Activated T-cell treated with anti-CD3 and anti-CD28 coated beads, Interleukin-2, amount 50 U/mL, for 48 hours (primary cell): ENCODE measurements at regions not wholly inside any gene's neighbourhood (a gene's known extent, or its start where the extent isn't known, plus 50 kb on each side); places are given as distances from the start of the nearest gene placed in this dataset.
A peak's percentile ranks its signal among the peaks of the same experiment; 100 is the strongest.
"Not testable (repeated sequence)": the region's sequence is repeated elsewhere in the genome, so short reads cannot be mapped to it uniquely, and the experiment has no call there.

Experiments used
- DNase-seq, 2 experiments: peaks; one replicate each; pipeline ENCODE4 v3.0.0-alpha.2; 2020

- no peak for DNase-seq
Observed at GRCh38 chr5:152529440-152529839, 124.4 kb upstream of the NMUR2 start.

- DNase-seq, result no peak
Observed at GRCh38 chr5:152532714-152533113, 127.6 kb upstream of the NMUR2 start.

DNA sequence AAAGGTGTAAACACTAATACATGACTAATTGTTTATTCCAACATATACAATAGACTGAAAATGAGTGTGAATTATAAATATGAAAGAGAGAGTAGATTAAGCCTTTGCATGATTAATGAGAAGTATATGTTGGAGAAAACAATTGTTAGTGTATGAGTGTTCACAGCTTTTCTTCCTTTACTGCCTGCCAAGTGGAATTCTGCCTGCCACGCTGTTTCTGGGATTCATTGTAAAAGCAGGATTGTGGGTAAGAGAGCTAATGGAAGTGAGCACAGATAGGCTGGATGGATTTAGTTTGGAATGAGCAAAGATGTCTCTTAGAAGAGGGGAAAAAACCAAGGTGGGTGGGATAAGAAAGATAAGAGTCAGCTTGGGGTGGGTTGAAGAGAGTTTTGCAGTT, 129.6 kb upstream of the NMUR2 start:
- DNase-seq, result no peak

DNA sequence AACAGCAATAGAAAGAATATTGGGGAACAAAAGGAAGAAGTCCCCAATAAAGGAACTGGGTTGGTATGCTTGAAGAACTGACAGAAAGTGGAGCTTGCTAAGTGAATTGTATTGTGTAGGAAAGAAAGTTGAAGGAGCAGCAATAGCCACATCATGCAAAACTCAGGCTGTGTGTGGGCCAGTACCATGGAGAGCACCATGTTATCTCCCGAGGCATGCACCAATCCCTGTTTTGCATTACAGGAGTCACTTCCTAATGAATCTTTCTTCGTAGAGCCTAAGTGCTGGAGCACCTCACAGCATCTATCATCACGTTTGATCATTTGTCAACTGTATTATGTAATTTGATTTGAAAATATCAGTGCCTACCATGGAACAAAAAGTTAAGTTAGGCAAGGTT, 137.7 kb upstream of the NMUR2 start:
- no peak for DNase-seq

GRCh38 chr5:152546493-152546892, 141.4 kb upstream of the NMUR2 start:
- DNase-seq, result no peak

GRCh38 chr5:152547202-152547601, 142.1 kb upstream of the NMUR2 start:
- DNase-seq, result no peak

DNA sequence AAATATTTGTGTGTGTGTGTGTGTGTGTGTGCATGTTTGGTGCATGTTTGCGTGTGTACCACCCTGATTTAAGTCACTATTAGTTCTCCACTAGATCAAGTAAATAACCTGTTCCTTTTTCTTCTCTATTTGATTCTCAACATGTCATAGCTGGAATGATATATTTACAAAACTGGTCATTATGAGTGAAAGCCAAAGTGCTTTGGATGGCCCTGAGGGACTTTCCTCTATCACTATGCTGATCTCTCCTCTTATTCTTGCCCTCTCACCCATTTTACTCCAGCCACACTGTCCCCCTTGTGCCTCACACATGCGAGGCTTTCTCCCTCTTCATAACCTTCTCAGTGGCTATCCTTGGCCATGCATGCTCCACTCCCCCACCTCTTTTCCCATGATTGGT, 144.6 kb upstream of the NMUR2 start:
- DNase-seq, result no peak

DNA sequence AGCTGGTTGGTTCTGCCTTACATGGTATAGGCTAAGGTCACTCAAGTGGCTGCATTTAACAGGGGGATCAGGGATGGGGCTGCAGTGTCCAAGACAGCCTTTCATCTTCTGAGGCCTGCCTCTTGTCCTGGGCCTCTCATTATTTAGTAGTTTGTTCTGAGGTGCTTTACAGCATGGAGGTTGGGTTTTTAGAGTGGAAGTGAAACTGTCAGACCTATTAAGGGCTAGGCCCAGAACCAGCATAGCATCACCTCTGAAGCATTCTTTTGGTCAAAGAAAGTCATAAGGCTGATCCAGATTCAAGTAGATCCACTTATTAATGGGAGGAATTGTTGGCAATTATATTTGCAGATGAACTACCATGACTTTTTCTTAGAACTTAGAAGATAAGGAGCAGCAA, 146.0 kb upstream of the NMUR2 start:
- no peak for DNase-seq

GRCh38 chr5:152556784-152557183, 151.7 kb upstream of the NMUR2 start:
- no peak for DNase-seq

DNA sequence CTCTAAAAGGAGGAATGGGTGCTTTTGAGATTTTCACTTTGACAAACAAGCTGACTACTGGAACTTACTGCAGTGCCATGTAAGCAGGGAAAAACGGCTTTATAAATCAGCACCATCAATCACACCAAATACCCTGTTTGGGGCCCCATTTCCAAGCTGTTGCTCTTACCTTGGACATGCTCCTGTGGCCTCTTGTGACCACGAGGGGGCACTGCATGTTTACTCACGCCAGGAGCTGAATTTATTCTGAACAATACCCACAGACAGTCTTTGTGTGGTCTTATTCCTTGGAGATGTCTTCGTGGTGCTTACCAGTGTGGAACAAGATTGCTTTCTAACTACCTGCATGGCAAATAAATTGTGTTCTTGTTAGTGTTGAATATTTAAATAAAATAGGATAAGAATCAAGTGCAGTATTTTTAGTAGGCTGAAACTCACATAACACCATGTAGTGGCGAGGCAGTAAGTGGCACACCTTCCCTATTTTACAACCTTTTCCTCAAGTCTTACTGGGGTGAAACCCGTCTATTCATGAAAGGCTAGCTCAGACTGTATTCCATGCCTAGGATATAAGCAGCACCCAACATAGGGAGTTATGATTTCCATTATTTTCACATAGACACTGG, 155.5 kb upstream of the NMUR2 start:
- DNase-seq, result peak; percentile 31 to 42

- no peak for DNase-seq
Observed at GRCh38 chr5:152568016-152568415, 162.9 kb upstream of the NMUR2 start.

- no peak for DNase-seq
Observed at GRCh38 chr5:152572812-152573211, 167.7 kb upstream of the NMUR2 start.

- no peak for DNase-seq
Observed at GRCh38 chr5:152584103-152584502, 179.0 kb upstream of the NMUR2 start.

DNA sequence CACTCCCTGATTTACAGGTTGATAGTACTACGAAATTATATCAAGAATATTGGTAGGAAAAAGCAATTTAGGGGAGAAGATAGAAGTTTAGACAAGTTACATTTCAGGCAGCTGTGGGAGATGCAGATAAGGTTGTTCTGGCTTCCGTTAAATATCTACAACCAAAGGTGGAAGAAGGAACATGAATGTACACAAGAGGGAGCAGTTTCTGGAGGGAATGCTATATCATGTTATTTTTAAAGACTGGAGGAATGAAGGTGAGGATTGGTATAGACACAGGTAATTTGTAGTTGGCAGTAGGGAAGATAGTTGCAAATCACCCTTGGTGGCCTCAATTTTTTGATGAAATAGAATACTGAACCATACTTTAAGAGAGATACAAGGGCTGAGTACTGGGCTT, 187.3 kb upstream of the NMUR2 start:
- no peak for DNase-seq

- no peak for DNase-seq
Observed at GRCh38 chr5:152593388-152593787, 188.3 kb upstream of the NMUR2 start.

DNA sequence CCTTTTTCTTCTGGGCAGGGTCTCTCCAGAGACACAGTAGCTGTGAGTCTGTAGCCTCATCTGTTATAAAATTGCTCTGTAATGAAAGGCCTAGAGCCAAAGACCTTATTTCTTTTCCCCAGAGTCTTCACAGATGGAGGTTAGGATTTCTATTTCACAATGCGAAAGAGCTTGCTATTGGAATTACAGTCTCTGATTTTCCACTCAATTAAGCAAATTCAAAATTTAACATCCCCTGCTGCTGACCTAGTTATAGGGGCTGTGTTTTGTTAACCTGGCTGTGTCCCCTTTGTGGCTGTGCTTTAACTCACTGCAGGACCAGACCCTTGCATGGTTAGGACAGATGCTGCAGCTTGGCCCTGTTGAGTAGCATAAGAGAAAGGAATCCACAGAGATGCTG, 190.3 kb upstream of the NMUR2 start:
- no peak for DNase-seq

- DNase-seq, result no peak
Observed at GRCh38 chr5:152599096-152599495, 194.0 kb upstream of the NMUR2 start.

GRCh38 chr5:152601806-152602732, 197.0 kb upstream of the NMUR2 start:
- no peak for DNase-seq

- not testable (repeated sequence) for DNase-seq
Observed at GRCh38 chr5:152606050-152606449, 201.0 kb upstream of the NMUR2 start.

GRCh38 chr5:152606776-152607364, 201.8 kb upstream of the NMUR2 start:
- no peak for DNase-seq

GRCh38 chr5:152607401-152608160, 202.5 kb upstream of the NMUR2 start:
- no peak for DNase-seq

- no peak for DNase-seq
Observed at GRCh38 chr5:152608458-152608857, 203.4 kb upstream of the NMUR2 start.

DNA sequence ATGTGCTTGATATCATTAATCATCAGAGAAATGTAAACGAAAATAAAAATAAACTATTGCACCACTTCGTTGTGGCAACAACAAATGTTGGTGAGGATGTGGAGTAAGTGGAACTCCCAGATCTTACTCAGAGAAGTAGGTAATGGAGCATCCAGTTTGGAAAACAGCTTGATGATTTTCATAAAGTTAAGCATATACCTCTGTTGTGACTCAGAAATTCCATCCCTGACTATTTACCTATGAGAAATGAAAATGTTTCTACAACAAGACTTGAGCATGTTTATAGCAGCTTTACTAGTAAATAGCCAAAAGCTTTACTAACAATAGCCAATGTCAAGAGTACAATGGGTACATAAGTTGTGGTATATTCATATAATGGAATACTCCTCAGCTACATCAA, 214.7 kb upstream of the NMUR2 start:
- no peak for DNase-seq
